CD4-positive, alpha-beta T cell treated with Interleukin-12 subunit alpha and Interleukin-12 subunit beta, for 1 hour (primary cell): ENCODE measurements at regions not wholly inside any gene's neighbourhood (a gene's known extent, or its start where the extent isn't known, plus 50 kb on each side); places are given as distances from the start of the nearest gene placed in this dataset.
A peak's percentile ranks its signal among the peaks of the same experiment; 100 is the strongest.

Source experiments
- DNase-seq: peaks from one replicate; pipeline ENCODE4 v3.0.0-alpha.2; 2020

DNA sequence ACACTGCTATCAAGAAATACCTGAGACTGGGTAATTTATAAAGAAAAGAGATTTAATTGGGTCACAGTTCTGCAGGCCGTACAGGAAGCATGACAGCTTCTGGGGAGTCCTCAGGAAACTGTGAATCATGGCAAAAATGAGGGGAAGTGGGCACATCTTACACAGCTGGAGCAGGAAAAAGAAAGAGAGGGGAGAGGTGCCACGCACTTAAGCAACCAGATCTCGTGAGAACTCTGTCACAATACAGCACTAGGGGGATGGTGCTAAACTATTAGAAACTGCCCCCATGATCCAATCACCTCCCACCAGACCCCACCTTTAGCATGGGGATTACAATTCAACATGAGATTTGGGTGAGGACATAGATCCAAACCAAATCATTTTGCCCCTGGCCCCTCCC lies 105.5 kb upstream of the CPLX2 start:
- no peak for DNase-seq

- DNase-seq: no peak
Observed at GRCh38 chr5:175766963-175767362, 104.4 kb upstream of the CPLX2 start.

DNA sequence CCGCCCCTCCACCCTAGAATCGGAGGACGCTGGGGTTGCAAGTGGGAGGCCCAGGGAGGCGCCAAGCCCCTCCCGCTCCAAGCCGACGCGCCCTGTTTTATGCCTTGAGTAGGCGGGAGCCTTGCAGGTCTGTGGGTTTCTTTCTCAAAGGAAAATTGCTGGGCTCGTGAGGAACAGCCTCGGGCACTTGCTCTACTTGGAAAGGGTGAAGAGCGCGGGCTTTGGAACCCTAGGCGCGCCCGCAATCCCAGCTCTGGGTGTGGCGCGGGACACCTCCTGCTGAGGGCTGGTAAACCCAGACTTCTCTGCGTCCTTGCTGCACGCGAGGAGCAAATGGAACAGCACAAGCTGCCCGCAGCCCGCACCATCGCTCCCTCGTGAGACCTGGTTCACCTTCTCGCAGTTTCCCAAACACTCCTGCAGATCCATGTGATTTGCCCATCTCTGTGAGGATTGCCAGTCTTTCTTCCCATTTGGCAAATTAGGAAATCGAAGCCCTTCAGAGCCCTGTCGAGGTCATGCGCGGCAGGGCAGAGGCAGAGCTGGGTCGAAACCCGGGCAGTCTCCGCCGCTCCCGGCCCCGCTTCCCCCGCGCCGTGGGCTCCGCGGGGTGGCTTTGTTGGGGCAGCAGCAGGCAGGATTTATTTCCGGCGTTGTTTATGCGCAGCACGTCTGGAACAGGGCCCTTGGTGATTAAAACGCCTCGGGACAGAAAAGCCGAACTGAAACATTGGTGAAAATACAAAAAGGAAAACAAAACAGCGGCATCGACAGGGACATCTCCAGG lies 98.4 kb upstream of the CPLX2 start:
- DNase-seq: no peak

DNA sequence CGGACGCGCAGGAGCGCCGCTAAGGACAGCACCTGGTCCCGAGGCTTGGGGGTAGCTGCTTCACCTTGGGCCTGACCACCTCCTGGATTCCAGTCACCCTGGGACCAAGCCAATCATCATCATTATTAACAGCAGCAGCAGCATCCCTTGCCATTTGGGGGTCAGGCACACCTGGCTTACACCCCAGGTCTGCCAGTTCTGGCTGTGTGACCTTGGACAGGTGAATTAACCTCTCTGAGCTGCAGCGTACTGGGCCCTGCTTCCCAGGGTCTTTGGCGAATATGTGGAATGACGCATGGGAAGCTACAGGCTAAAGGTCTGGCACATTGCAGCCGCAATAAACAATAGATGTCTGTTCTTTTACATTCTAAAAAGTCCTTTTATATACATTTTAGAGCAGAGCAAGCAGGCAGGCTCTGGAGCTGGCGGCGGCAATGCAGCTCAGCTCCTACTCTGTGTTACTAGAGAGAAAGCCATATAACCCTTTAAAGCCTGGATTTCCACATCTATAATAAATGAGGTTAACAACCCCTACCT lies 97.8 kb upstream of the CPLX2 start:
- DNase-seq: no peak

DNA sequence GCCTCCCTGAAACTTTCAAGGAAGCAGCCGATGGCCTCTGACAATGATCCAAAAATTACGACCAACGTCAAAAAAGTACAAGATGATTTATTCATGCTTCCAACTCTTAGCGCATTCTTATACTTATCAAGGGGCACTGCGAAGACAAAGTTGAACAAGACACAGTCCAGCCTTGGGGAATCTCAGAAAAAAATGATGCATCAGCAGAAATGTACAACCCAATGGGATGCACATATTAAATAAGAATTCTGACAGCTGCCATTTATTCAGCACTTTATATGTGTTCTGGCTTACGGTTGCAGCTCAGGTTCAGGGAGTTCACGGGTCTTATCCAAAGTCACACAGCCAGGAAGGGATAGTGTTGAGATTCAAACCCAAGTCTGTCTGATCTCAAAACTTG lies 96.0 kb upstream of the CPLX2 start:
- DNase-seq: no peak

- no peak for DNase-seq
Observed at GRCh38 chr5:175778951-175779503, 92.4 kb upstream of the CPLX2 start.

- no peak for DNase-seq
Observed at GRCh38 chr5:175783739-175784138, 87.6 kb upstream of the CPLX2 start.

- no peak for DNase-seq
Observed at GRCh38 chr5:175784230-175784629, 87.1 kb upstream of the CPLX2 start.

DNA sequence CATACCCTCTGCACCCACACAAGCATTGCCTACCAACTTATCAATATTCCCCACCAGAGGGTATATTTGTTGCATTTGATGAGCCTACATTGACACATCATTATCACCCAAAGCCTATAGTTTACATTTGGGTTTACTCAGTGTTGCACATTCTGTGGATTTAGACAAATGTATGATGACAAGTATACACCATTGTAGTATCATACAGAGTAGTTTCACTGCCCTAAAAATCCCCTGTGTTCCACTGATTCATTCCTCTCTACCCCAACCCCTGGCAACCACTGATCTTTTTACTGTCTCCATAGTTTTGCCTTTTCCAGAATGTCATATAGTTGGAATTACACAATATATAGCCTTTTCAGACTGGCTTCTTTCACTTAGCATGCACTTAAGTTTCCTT lies 85.7 kb upstream of the CPLX2 start:
- no peak for DNase-seq

- DNase-seq: no peak
Observed at GRCh38 chr5:175788155-175788787, 83.1 kb upstream of the CPLX2 start.

DNA sequence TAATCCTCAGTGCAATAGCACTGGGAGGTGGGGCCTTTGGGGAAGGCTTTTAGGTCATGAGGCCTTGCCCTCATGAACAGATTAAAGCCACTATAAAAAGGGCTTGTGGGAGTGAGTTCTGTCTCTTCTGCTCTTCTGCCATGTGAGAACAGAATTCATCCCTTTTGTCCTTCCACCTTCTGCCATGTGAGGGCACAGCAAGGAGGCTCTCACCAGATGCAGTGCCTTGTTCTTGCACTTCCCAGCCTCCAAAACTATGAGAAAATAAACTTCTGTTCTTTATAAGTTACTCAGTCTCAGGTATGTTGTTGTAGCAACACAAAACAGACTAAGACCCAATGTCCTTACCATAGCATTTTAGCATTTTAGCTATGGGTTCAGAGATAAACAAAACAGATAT lies 81.7 kb upstream of the CPLX2 start:
- no peak for DNase-seq

DNA sequence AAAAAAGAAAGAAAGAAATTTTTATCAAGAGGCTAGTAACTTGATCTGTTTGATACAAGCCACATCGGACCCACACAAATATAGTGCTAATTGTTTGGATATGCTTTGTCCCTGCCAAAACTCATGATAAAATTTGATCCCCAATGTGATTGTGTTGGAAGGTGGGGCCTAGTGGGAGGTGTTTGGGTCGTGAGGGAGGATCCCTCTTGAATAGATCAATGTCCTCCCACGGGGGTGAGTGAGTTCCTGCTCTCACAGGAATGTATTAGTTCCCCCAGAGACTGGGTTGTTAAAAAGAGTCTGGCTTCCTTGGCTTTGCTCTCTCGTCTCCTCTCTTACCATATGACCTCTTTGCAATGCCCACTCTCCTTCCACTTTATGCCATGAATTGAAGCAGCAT lies 80.6 kb upstream of the CPLX2 start:
- no peak for DNase-seq

DNA sequence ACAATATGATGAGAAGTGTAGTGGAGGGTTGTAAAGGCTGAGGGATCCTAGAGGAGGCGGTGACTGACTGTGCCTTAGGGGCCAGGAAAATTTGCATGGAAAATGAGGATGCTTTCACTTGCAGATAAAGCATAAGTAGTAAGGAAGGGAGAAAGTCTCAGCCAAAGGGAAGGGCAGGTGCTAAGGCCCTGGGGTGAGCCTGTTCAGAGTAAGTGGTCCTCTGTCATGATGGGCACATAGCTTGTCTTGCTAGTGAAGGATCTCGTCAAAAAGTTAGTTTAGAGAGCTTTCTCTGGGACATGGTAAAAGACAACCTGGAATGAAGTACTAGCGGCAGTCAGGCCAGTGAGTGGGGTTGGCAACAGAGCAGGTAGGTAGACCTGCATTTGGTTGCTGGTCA lies 75.4 kb upstream of the CPLX2 start:
- DNase-seq: no peak

GRCh38 chr5:175796536-175797499 lies 74.6 kb upstream of the CPLX2 start:
- DNase-seq: peak; percentile 78

GRCh38 chr5:175797521-175798038 lies 73.8 kb upstream of the CPLX2 start:
- no peak for DNase-seq

DNA sequence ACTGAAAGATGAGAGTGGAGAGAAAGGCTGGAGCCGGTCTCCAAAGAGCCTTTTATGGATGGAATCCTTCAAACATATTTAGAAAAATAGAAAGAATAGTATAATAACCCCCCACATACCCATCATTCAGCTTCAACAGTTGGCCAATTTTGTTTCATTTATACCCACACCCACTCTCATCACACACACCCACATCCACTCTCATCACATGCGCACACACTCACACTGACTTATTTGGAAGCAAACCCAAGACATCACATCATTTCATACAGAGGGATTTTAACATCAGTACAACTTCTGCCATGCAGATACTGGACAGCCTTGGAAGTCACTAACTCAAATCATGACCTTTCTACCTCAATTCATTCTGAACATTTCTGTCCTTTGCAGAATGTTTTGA lies 72.8 kb upstream of the CPLX2 start:
- no peak for DNase-seq

DNA sequence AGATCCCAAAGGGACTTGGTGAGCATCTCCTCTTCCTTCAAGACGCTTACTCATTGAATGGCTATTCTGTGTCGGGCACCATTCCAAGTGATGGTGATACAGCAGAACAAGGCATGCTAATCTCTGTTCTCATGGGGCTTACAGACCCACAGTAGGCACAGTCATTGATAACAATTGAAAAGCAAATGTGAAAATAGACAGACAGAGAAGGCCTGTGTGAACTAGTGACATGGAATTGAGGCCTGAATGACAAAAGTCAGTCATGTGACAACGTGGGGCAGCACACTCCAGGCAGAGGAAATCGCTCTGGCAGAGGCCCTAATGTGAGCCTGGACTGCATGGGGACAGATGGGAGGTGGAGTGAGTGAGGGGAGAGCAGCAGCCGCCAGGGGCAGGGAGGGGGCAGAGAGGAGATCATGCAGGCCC lies 70.7 kb upstream of the CPLX2 start:
- no peak for DNase-seq

GRCh38 chr5:175802361-175802760 lies 69.0 kb upstream of the CPLX2 start:
- DNase-seq: no peak

DNA sequence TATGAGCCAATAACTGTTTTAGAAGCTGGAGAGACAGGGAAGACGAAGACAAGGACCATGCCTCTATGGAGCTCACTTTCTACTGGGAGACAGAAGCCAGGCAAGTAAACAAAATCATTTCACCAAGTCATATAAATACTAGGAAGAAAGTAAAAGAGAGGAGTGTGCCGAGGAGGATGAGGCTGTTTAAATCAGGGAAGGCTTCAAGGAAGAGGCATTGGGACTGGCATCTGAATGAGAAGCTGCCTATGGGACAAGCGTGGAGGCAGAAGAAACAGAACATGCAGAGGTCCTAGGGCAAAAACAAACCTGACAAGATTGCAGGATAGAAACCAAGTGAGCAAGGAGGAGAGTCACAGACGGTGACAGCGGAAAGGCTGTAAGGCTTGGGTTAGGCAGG lies 68.1 kb upstream of the CPLX2 start:
- DNase-seq: no peak

DNA sequence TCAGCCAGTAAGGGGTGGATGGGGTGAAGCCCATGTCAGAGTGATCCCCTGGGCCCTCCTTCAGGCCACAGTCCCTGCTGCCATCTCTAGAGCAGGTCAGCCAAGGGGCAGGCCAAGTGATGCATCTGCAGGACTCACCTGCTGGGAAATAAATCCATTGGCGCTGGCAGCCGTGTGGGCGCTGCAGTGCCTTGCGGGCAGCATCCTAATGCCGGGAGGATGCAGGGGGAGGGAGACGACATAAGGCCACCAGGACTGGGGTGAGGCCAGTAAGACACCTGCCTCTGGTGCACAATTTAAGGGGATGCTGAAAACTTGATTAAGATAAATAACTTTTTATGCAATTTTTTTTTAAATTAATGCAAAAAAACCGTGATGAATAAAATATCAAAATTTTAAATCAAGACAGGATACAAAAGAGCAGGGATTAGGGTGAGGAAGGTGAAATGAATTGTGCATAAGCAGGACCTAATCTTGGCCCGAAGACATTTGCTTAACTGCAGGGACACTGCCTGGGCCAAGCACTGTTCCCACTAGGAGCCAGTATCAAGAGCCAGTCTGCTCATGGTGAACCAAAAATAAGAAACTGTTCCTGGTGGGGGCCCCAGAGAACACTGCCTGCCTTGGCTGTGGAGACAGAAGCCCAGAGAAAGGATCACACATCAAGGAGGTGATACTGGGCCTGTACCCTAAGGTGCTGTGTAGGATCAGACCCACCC lies 67.5 kb upstream of the CPLX2 start:
- no peak for DNase-seq

GRCh38 chr5:175805256-175806011 lies 65.9 kb upstream of the CPLX2 start:
- DNase-seq: no peak
